Mesendoderm (in vitro differentiated cells): ENCODE measurements at regions not wholly inside any gene's neighbourhood (a gene's known extent, or its start where the extent isn't known, plus 50 kb on each side); places are given as distances from the start of the nearest gene placed in this dataset.

Source experiments
- DNase-seq: peaks from one replicate; pipeline ENCODE4 v3.0.0; 2013
- H2AK5ac ChIP-seq: 2 replicates; pipeline ENCODE4 v1.6.1; 2013; ENCODE audit warnings: low read length, inconsistent platforms
- H2BK120ac ChIP-seq: 2 replicates; pipeline ENCODE4 v1.6.1; 2013; ENCODE audit warnings: low read depth, mild to moderate bottlenecking, low read length, moderate library complexity, mixed read lengths
- H2BK15ac ChIP-seq: replicated peaks from 2 replicates; pipeline ENCODE4 v1.6.1; 2013; ENCODE audit warnings: low read depth, mild to moderate bottlenecking, moderate library complexity
- H2BK5ac ChIP-seq: 2 replicates; pipeline ENCODE4 v1.6.1; 2013; ENCODE audit warnings: low read length, inconsistent platforms
- H3K18ac ChIP-seq: 2 replicates; pipeline ENCODE4 v1.6.1; 2013; ENCODE audit warnings: mild to moderate bottlenecking, low read length, mixed read lengths
- H3K23ac ChIP-seq: one replicate; pipeline ENCODE4 v1.6.1; 2013; ENCODE audit warnings: low read length
- H3K27ac ChIP-seq: 2 replicates; pipeline ENCODE4 v1.5.1; 2013; ENCODE audit warnings: low read depth, mild to moderate bottlenecking, inconsistent platforms, low read length, moderate library complexity
- H3K27me3 ChIP-seq: 2 replicates; pipeline ENCODE4 v1.6.1; 2013; ENCODE audit warnings: low read length, control low read depth, mild to moderate bottlenecking, inconsistent platforms; ENCODE audit not compliant: insufficient read depth, poor library complexity
- H3K36me3 ChIP-seq: 2 replicates; pipeline ENCODE4 v1.6.1; 2013; ENCODE audit warnings: low read length, inconsistent platforms; ENCODE audit not compliant: control insufficient read depth, insufficient read depth
- H3K4ac ChIP-seq: one replicate; pipeline ENCODE4 v1.6.1; 2013; ENCODE audit warnings: low read depth, mild to moderate bottlenecking, low read length, moderate library complexity
- H3K4me1 ChIP-seq: 2 replicates; pipeline ENCODE4 v1.6.1; 2013; ENCODE audit warnings: low read depth, low read length, inconsistent platforms; ENCODE audit not compliant: control insufficient read depth
- H3K4me2 ChIP-seq: 2 replicates; pipeline ENCODE4 v1.6.1; 2013; ENCODE audit warnings: low read length
- H3K4me3 ChIP-seq: 2 replicates; pipeline ENCODE4 v1.5.1; 2013; ENCODE audit warnings: mild to moderate bottlenecking, low read length
- H3K56ac ChIP-seq: one replicate; pipeline ENCODE4 v1.6.1; 2013; ENCODE audit warnings: low read length
- H3K79me1 ChIP-seq: 2 replicates; pipeline ENCODE4 v1.6.1; 2013; ENCODE audit warnings: low read length, inconsistent platforms
- H3K79me2 ChIP-seq: 2 replicates; pipeline ENCODE4 v1.6.1; 2013; ENCODE audit warnings: mild to moderate bottlenecking, low read length; ENCODE audit not compliant: control insufficient read depth, insufficient read depth
- H3K9ac ChIP-seq: 2 replicates; pipeline ENCODE4 v1.6.1; 2013; ENCODE audit warnings: low read length, inconsistent platforms
- H4K5ac ChIP-seq: one replicate; pipeline ENCODE4 v1.6.1; 2013; ENCODE audit warnings: low read length
- H4K8ac ChIP-seq: one replicate; pipeline ENCODE4 v1.6.1; 2013; ENCODE audit warnings: low read depth, mild to moderate bottlenecking, control low read depth, low read length, moderate library complexity
- WGBS: extraction: QIAGEN DNeasy Blood & Tissue Kit; methylation state at CpG from one replicate; pipeline ENCODE4 v1.1.7; 2013; ENCODE audit warnings: low lambda C conversion rate, missing lambda C conversion rate; ENCODE audit not compliant: insufficient coverage; ENCODE audit errors: extremely low coverage; 5-methylcytosine and 5-hydroxymethylcytosine counted together

DNA sequence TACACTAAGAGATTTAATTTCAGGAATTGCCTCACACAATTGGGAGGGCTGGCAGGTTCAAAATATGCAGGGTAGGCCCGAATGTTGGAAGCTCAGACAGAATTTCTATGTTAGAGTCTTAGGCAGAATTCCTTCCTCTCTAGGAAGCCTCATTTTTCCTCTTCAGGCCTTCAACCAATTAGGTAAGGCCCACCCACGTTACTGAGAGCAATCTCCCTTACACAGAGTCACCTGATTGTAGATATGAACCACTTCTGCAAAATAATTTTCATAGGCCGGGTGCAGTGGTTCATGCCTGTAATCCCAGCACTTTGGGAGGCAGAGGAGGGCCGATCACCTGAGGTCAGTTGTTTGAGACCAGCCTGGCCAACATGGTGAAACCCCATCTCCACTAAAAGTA is 50.2 kb upstream of the HIVEP1 start:
- Histone ChIP-seq H4K5ac (no peak overlapping the region), H4K8ac (no peak overlapping the region), H3K56ac (no peak overlapping the region), H3K18ac (no peak overlapping the region), H3K79me1 (no peaks in the 10 kb centered on the region), H2BK5ac (no peak overlapping the region), H3K4ac (no peak overlapping the region), H3K9ac (no peak overlapping the region), H3K27me3 (no peaks in the 10 kb centered on the region), H3K36me3 (no peaks in the 10 kb centered on the region), H3K4me3 (no peak overlapping the region), H2BK15ac (no peak overlapping the region), H3K4me1 (no peaks in the 10 kb centered on the region), H3K4me2 (no peak overlapping the region), H3K79me2 (no peaks in the 10 kb centered on the region), H2BK120ac (no peak overlapping the region), H2AK5ac (no peak overlapping the region), H3K23ac (no peak overlapping the region), H3K27ac (no peak overlapping the region)
- DNase-seq = no peak
- no CpG with 5 or more reads among the region's 4 CpGs for WGBS

DNA sequence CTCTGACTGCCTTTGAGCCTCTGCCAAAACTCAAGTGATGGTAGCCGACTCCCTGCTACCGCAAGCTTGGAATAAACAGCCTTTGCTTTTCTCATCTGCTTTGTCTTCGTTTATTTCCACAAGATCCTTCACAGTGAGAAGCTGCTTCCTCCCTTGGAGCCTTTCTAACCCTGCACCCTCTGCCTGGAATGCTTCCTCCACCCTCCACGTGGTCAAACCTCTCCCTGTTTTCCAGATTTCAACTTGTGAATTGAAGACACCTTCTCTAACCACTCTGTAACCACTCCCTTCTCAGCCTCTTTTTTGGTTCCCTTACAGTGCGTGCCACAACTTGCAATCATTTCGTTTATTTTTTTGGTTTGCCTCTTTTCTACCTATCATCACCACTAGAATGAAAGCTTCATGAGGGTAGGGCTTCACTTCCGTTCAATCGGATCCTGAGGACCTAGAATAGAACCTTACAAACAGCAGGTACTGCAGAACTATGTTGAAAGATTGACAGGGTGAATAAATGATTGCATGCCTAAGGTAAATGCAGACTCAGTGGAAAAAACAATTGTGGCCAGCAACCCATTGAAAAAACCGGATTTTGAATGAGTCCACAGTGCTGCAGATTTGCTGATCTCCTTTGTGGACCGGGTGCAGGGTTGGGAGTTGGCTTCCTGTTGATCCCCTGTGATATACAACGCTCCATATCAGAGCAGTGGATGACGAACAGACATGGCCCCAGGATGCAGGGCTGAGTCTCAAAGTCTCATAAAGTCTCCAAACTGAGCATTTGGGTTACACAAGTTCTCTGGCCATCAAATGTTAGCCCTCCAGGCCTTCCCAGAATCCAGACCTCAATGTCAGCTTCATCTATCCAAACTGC is 51.0 kb upstream of the HIVEP1 start:
- Histone ChIP-seq H3K79me2 (no peaks in the 10 kb centered on the region), H3K18ac (no peak overlapping the region), H3K27ac (no peak overlapping the region), H3K36me3 (no peaks in the 10 kb centered on the region), H3K4ac (no peak overlapping the region), H3K27me3 (no peaks in the 10 kb centered on the region), H2AK5ac (no peak overlapping the region), H3K9ac (no peak overlapping the region), H3K56ac (no peak overlapping the region), H3K79me1 (no peaks in the 10 kb centered on the region), H3K23ac (no peak overlapping the region), H3K4me2 (no peak overlapping the region), H4K5ac (no peak overlapping the region), H4K8ac (no peak overlapping the region), H2BK5ac (no peak overlapping the region), H3K4me1 (no peaks in the 10 kb centered on the region), H3K4me3 (no peak overlapping the region), H2BK120ac (no peak overlapping the region), H2BK15ac (no peak overlapping the region)
- WGBS = no CpG with 5 or more reads among the region's 12 CpGs
- DNase-seq = no peak

DNA sequence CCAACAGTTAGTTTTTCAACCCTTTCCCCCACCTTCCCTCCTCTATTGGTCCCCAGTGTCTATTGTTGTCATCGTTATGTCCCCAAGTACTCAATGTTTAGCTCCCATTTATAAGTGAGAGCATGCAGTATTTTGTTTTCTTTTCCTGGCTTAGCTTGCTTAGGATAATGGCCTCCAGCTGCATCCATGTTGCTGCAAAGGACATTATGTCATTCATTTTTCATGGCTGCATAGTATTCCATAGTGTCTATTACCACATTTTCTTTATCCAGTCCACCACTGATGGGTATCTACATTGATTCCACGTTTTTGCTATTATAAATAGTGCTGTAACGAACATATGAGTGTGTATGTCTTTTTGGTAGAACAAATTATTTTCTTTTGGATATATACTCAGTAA is 55.3 kb upstream of the HIVEP1 start:
- H3K79me2 ChIP-seq = no peaks in the 10 kb centered on the region
- no peak overlapping the region for H3K9ac ChIP-seq
- H2BK120ac ChIP-seq = no peak overlapping the region
- H4K5ac ChIP-seq = no peak overlapping the region
- H2BK5ac ChIP-seq = no peak overlapping the region
- no peaks in the 10 kb centered on the region for H3K36me3 ChIP-seq
- DNase-seq = no peak
- H3K56ac ChIP-seq = no peak overlapping the region
- H4K8ac ChIP-seq = no peak overlapping the region
- H3K27ac ChIP-seq = no peak overlapping the region
- no peak overlapping the region for H3K23ac ChIP-seq
- H3K27me3 ChIP-seq = no peaks in the 10 kb centered on the region
- no CpG with 5 or more reads among the region's 3 CpGs for WGBS
- H2BK15ac ChIP-seq = no peak overlapping the region
- no peak overlapping the region for H3K4me2 ChIP-seq
- H3K4me1 ChIP-seq = no peaks in the 10 kb centered on the region
- no peak overlapping the region for H3K18ac ChIP-seq
- no peak overlapping the region for H2AK5ac ChIP-seq
- no peak overlapping the region for H3K4ac ChIP-seq
- H3K79me1 ChIP-seq = no peaks in the 10 kb centered on the region
- no peak overlapping the region for H3K4me3 ChIP-seq

DNA sequence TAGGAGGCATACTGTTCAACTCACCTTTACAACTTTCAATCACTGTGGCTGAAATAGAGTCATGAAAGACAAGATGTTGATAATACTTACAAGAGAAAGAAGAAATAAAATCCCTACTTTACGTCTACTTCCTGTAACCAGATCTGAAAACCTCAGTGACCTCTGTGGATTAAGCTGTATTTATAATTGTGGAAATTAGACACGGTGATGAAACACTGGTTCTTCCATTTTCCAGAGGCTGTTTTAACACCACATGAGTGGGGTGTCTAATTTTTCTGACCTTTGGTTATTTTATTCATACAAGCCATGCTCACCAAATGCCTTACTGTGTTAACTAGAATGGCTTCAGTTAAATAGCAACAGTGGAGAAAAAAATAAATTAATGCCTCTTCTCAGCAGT is 58.5 kb upstream of the HIVEP1 start:
- H3K9ac ChIP-seq = no peak overlapping the region
- no peak overlapping the region for H4K8ac ChIP-seq
- no peak overlapping the region for H3K4ac ChIP-seq
- no peak overlapping the region for H3K56ac ChIP-seq
- H3K27me3 ChIP-seq = no peaks in the 10 kb centered on the region
- H3K79me1 ChIP-seq = no peaks in the 10 kb centered on the region
- H2AK5ac ChIP-seq = no peak overlapping the region
- H3K4me2 ChIP-seq = no peak overlapping the region
- H3K79me2 ChIP-seq = no peaks in the 10 kb centered on the region
- no peak overlapping the region for H2BK15ac ChIP-seq
- no peaks in the 10 kb centered on the region for H3K36me3 ChIP-seq
- WGBS = no CpG with 5 or more reads among the region's 2 CpGs
- H3K4me1 ChIP-seq = no peaks in the 10 kb centered on the region
- no peak overlapping the region for H3K4me3 ChIP-seq
- no peak overlapping the region for H2BK120ac ChIP-seq
- no peak overlapping the region for H3K27ac ChIP-seq
- H3K18ac ChIP-seq = no peak overlapping the region
- no peak for DNase-seq
- no peak overlapping the region for H4K5ac ChIP-seq
- H2BK5ac ChIP-seq = no peak overlapping the region
- H3K23ac ChIP-seq = no peak overlapping the region

DNA sequence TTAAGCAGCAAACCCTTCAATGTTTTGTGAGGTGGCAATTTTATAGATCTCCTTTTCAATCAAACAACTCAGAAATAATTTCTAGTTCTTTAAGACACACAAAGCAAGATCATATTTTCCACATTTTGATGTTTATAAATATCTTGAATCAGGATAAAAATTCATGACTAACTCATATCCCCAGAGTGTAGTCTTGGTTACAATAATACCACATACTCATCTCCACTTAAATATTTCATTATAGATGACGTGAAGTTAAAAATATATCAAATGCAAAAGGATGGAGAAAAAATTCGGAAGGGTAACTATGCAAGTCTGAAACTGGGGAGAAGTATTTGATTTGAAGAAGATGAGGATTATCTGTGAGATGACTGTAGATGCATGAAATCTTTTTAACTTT is 59.8 kb upstream of the HIVEP1 start:
- H3K4me3 ChIP-seq = no peak overlapping the region
- no peak overlapping the region for H2BK15ac ChIP-seq
- H3K9ac ChIP-seq = no peak overlapping the region
- no peak overlapping the region for H3K18ac ChIP-seq
- no peaks in the 10 kb centered on the region for H3K4me1 ChIP-seq
- 100% methylated on average over 1 of the region's 2 CpGs for WGBS
- no peak overlapping the region for H3K4me2 ChIP-seq
- H3K4ac ChIP-seq = no peak overlapping the region
- no peaks in the 10 kb centered on the region for H3K27me3 ChIP-seq
- no peak overlapping the region for H3K27ac ChIP-seq
- no peaks in the 10 kb centered on the region for H3K79me2 ChIP-seq
- H3K23ac ChIP-seq = no peak overlapping the region
- DNase-seq = no peak
- no peak overlapping the region for H4K8ac ChIP-seq
- no peak overlapping the region for H2BK120ac ChIP-seq
- no peak overlapping the region for H2AK5ac ChIP-seq
- H2BK5ac ChIP-seq = no peak overlapping the region
- no peak overlapping the region for H4K5ac ChIP-seq
- H3K79me1 ChIP-seq = no peaks in the 10 kb centered on the region
- H3K36me3 ChIP-seq = no peaks in the 10 kb centered on the region
- H3K56ac ChIP-seq = no peak overlapping the region

DNA sequence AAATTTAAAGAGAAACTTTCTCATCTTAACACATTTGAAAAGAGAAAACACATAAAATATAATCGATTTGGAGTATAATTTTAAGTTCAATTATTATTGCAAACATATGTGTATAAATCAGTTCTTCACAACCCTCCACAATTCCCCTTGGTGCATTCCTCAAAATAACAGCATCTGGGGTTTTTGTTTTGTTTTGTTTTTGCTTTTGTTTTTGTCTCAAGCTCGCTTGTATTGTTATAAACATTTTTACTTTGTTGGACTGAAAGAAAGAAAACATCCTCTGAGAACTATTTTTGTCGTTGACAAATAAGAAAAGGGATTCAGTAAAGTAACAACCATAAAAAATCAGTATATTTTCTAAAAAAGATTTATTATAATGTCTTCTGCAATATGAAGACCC is 60.2 kb upstream of the HIVEP1 start:
- WGBS = no CpG with 5 or more reads among the region's 3 CpGs
- H3K9ac ChIP-seq = no peak overlapping the region

More for the DNA sequence above, 60.2 kb upstream of the HIVEP1 start:
- Histone ChIP-seq H3K27ac (no peak overlapping the region), H3K4me3 (no peak overlapping the region), H3K4me2 (no peak overlapping the region), H3K18ac (no peak overlapping the region), H3K56ac (no peak overlapping the region), H2AK5ac (no peak overlapping the region), H3K23ac (no peak overlapping the region), H4K8ac (no peak overlapping the region), H3K4me1 (no peaks in the 10 kb centered on the region), H3K36me3 (no peaks in the 10 kb centered on the region), H3K4ac (no peak overlapping the region), H3K79me2 (no peaks in the 10 kb centered on the region), H3K79me1 (no peaks in the 10 kb centered on the region), H2BK5ac (no peak overlapping the region), H2BK120ac (no peak overlapping the region), H3K27me3 (no peaks in the 10 kb centered on the region), H2BK15ac (no peak overlapping the region), H4K5ac (no peak overlapping the region)
- DNase-seq = no peak
